ENCODE measurements at regions not wholly inside any gene's neighbourhood (a gene's known extent, or its start where the extent isn't known, plus 50 kb on each side); places are given as distances from the start of the nearest gene placed in this dataset.
"Not testable (repeated sequence)": the region's sequence is repeated elsewhere in the genome, so short reads cannot be mapped to it uniquely, and the experiment has no call there.

DNA sequence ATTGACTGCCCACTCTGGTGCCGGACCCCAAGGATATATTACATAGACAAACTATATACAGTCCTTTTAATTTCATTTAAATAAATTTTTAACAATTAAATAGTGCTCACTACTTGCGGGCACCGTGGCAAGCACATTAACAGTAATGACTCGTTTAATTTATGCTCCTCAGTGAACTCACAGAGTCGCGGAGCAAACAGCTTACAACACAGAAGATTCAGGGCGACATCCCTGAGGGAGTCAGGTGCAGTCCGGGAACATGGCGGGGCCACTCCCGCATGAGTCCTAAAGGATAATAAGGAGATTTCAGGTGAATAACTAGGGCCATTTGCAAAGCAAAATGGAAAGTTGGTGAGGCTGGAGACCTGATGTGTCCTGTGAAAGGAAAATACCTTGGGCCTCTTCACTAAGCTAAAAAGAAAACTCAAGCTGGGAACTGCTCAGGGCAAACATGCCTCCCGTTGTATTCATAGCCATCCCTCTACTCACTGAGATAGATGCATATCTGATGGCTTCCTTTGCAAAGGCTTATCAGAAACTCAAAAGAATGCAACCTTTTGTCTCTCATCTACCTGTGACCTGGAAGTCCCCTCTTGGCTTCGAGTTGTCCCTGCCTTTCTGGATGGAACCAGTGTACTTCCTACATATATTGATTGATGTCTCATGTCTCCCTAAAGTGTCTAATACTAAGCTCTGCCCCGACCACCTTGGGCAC is 125.6 kb downstream of the KLF6 start:
- no peak for DNase-seq (ENCODE audit: low read depth)

DNA sequence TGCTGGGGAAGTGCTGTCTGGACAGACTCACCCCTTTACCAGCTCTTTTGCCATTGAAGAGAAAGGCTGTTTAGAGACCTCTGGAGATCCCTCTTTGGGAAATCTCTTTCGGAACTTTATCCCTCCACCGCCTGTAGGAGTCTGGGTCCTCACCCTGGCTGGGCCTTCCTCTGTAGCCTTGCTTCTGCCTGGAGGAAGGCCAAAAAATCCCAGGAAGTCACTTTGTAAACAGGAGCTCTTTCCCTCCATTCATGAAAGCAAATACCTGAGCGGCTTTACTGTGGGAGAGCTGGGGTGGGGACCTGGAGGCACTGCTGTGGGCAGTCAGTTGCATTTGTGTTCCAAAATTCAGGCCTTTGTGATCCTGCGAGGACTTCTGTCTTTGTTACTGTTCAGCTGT is 126.2 kb downstream of the KLF6 start:
- no peak for DNase-seq (ENCODE audit: low read depth)

DNA sequence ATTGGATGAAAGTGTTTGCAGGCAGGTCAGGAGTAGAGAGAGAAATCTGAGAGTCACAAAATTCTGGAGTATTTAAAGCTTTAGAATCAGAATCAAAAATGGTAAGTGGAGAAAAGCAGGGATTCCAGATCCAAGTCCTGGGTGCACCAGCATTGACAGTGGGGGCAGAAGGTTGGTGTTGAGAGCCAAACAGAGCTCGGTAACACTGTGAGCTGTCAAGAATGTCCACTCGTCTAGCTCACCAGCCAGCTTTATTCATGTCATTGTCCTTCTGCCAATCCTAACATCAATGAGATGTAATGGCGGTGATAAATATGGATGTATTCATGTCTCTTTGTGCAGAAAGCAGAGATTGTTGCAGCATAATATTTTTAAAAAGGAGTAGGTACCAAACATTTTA is 128.8 kb downstream of the KLF6 start:
- no peak for DNase-seq (ENCODE audit: low read depth)

DNA sequence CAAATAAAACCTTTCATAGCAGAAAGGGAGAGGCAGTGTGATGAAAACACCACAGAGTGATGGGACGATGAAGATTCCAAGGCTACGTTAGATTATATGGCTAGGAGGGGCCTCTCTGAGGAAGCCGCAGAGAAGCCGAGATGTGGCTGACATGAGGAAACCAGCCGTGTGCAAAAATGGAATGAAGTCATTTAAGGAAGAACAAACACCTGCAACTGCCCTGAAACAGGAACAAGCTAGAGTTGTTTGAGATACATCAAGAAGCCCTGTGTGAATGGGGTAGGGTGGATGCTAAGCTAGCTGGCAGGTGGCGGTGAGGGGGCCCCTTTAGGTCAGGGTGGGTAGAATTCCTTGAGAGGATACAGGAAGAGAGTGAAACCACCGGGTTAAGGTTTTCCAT is 129.5 kb downstream of the KLF6 start:
- no peak for DNase-seq (ENCODE audit: low read depth)

DNA sequence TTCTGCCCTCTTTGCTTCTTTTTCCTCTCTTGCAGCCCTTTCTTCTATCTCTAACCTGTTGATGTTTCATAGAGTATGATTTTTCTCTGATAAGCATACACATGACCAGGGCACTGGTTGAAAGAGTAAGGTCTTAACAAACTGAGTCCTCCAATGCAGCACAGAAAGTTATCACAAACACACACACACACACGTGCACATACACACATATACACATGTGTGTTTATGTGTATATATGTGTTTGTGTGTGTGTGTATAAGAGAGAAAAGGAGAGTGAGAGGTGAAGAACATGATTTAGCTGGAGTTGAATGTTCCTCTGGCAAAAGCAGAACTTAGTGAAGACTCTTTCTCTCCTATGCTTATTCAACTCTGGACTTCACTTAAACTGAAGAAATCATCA is 130.0 kb downstream of the KLF6 start:
- no peak for DNase-seq (ENCODE audit: low read depth)

DNA sequence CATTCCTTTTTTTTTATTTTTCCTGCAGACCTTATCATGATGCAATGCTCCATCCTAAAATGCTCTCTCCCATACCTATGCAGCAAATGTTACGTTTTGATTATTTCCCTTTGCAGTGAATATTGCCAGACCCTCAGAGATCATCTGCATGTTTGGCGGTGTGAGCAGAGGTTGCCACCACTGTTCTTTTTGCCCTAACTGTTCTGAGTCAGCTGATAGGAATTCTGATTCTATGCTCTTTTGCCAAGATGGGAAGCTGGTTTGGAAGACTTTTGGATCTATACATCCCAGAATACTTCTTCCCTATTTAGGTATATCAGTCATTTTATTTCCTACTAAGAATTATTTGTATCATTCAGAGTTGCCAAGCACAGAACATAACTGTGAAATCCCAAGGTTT is 130.5 kb downstream of the KLF6 start:
- DNase-seq (ENCODE audit: low read depth) = no peak

DNA sequence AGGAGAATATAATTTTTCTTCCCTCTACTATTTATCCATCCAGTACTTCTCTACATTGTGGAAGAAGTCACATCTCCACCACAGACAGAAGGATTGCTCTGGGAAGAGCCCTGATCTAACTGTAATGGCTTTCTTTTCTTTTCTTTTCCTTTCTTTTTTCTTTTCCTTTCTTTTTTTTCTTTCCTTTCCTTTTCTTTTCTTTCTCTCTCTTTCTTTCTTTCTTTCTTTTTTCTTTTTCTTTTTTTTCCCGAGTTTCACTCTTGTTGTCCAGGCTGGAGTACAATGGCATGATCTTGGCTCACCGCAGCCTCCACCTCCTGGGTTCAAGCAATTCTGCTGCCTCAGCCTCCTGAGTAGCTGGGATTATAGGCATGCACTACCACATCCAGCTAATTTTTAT is 131.7 kb downstream of the KLF6 start:
- DNase-seq (ENCODE audit: low read depth) = not testable (repeated sequence)

DNA sequence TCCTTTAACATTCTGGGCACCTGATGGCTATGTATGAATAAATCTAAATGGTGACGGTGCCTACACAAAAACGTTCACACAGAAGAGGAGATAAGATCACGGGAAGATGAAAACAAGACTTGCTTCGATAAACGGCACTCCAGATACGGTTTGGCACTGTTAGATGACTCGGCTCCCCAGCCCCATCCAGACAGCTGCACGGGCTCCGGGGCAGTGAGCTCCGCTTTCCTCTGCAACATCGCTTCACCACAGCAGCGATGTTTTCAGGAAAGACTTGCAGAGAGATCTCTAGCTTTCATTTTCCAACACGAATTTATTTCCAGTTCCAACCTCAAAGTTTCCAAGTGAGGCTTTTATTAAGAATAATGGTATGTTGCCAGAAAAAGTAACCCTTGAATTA is 132.1 kb downstream of the KLF6 start:
- no peak for DNase-seq (ENCODE audit: low read depth)

DNA sequence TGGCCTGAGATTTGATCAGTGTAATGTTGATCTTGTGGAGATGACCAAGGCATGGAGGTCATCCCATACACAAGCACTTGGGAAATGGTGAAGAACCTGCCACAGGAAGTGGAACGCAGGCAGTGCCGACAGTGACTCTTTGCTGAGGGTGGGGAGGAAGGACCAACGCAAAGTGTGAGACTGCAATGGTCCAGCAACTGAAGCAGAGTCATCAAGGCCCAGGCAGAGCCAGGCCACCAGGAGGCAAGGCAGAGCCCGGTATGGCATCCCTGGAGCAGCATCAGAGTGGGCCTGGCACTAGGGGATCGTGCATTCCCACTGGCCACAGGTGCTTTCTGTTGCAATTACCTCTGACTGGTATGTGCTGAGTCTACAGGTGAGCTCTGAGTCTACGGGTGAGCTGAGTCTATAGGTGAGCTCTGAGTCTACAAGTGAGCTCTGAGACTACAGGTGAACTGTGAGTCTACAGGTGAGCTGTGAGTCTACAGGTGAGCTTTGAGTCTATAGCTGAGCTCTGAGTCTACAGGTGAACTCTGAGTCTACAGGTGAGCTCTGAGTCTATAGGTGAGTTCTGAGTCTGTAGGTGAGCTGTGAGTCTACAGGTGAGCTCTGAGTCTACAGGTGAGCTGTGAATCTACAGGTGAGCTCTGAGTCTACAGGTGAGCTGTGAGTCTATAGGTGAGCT is 132.9 kb downstream of the KLF6 start:
- DNase-seq (ENCODE audit: low read depth) = no peak

DNA sequence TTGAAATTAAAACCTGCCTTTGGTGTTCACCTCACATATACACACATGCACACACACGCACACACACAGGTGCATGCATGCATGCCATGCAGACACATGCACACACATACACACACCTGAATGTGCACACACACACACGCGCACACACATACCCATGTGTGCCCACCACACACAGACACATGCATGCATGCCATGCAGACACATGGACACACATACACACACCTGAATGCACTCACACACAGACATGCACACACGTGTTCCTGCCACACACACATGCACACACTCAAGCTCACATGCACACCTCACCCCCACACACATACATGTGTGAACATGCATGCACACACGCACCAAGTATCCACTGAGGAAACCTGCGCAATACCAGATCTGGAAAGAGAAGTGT is 136.4 kb downstream of the KLF6 start:
- no peak for DNase-seq (ENCODE audit: low read depth)

DNA sequence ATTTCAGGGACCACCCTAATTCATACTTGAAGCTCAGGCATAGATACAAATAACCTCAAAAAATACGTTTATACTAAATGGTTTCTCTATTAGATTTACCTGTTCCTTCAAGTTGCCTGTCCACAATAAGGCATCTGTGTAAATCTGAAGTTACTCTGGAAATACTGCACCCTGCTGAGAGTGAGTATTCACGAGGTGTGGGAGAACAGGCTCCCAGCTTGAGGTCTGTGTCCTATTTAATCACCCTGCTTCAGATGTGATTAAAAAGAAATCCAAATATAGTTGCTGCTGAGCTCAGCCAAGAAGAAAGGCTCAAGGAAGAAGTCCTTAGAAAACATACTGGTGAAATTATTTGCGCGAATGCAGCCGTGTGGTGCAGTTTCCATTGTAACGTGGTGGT is 136.8 kb downstream of the KLF6 start:
- DNase-seq (ENCODE audit: low read depth) = no peak

DNA sequence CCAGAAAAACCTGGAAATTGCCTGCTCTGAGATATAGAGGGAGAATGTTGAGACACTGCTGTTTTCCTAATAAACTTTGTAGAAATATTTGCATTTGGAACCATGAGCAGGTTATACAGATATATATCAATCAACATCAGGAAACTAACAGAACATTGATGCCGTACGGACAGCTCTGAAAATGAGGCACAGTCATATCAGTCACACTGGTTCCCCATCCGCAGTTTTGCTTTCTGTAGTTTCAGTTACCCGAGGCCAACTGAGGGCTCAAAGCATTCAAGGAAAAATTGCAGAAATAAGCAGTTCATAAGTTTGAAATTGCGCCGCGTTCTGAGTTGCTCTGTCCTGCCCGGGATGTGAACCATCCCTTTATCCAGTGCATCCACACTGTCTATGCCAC is 137.9 kb downstream of the KLF6 start:
- DNase-seq (ENCODE audit: low read depth) = no peak

DNA sequence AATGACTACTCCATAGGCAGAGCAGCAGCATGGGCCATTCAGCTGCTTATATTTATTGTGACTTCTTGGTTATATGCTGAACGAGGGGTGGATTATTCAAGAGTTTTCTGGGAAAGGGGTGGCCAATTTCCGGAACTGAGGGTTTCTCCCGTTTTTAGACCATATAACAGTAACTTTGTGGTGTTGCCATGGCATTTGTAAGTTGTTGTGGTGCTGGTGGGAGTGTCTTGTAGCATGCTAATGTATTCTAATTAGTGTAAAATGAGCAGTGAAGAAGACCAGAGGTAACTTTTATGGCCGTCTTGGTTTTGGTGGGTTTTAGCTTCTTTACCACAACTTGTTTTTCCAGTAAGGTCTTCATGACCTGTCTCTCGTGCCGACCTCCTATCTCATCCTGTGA is 139.6 kb downstream of the KLF6 start:
- no peak for DNase-seq (ENCODE audit: low read depth)

DNA sequence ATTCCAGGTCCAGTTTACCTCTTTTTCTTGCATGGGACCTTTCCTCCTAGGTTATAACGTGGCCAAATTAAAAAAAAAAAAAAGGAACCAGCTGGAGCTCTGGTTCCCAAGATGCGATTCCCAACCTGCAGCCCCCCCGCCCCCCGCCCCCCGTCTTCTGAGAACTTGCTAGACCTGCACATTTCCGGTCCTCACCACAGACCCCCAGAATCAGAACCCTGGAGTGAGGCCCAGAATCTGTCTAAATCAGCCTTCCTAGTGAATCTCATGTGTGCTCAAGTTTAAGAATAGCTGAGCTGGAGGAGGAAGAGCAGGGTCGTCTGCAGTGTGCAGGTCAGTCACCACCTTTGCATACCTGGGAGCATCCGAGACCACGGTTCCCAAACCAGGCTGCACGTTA is 144.2 kb downstream of the KLF6 start:
- no peak for DNase-seq (ENCODE audit: low read depth)

DNA sequence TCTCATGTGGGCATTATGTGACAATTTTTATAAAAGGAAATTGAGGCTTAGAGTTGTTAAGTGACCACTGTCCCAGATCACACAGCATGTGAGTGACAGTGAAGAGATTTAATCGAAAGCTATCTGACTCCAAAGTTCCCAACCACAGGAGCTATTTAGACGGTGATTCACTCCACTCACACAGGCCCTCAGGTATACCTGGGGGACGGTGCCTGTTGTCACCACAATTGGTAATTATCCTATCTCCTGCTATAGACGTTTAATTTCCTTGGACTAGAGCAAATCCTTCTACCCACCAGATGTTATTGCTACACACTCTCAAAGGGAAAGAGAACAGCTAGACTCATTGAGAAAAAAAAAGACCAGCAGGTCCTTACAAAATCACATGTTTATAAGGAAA is 145.5 kb downstream of the KLF6 start:
- no peak for DNase-seq (ENCODE audit: low read depth)

DNA sequence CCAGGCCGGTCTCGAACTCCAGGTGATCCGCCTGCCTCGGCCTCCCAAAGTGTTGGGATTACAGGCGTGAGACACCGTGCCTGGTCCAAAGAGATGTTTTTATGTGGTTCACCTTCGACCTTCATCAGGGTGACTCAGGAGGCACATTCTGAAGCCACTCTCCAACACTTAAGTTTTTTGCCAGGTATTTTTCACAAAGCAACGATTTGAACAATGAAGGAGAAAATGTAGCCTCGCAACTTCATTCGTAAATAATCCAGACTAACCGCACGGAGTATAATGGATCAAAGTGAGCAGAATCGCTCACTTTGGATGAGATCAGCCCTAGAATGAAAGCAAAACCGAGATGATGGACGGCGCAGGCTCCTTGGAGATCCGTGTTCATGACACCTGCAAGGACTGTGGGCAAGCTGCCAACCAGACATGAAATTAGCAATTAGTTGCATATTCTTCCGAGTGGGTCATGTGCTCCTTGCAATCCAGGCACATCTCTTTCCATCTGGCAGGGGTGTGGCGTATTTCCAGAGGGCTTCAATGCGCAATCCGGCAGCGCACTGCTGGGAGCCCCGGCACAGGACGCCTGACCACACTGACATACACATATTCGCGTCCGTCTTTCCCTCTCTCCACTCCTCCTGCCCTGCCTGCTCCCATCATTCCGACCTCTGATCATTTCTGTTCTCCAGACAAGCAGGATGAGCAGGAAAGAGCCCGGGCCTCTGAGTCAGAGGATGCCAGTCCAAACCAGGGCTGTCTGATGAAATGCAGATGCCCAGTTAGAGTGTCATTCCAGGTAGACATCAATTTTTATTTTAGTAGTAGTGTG is 148.4 kb downstream of the KLF6 start:
- DNase-seq (ENCODE audit: low read depth) = no peak

DNA sequence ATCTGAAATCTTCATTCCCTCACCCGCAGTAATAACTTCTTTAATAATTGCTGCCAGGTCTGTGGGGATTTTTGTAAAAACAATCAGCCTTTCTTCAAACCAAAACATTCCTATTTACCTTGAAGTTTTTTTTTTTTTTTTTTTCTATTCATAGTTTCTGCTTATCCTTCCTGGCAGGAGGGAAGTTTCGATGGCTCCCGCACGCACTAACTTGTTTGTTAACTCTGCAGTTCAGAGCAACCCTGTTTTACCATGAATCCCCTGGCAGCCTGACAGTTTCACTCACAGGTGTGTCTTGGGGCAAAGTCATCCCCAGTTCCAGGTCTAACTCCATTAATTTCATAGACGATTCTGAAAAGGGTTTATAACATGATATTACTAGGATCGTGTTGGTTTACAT is 149.3 kb downstream of the KLF6 start:
- DNase-seq (ENCODE audit: low read depth) = no peak

DNA sequence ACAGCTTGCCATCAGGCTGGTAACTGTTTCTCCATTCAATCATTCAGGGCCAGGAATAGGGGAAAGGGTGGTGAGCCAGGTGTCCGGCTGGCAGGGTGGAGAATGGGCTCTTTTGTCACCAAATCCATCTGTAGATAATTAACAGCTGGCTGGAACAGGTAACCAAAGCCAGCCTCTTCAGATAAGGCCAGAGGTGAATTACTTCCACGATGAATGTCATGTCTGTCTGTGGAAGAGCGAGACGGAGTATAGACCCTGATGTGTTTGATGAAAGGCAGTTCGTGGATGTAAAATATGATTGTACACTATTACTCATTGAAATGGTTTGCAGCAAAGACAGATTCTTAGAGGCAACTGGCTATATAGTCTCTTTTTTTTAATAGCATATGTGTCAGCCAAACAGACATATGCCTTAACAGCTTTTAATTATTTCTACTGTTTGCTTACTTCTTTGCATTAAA is 149.8 kb downstream of the KLF6 start:
- no peak for DNase-seq (ENCODE audit: low read depth)

DNA sequence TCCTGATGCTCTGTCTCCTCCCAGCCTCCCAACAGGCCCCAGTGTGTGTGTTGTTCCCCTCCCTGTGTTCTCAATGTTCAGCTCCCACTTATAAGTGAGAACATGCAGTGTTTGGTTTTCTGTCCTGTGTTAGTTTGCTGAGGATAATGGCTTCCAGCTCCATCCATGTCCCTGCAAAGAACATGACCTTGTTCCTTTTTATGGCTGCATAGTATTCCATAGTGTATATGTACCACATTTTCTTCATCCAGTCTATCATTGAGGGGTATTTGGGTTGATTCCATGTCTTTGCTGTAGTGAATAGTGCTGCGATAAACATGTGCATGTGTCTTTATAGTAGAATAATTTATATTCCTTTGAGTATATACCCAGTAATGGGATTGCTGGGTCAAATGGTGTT is 150.4 kb downstream of the KLF6 start:
- not testable (repeated sequence) for DNase-seq (ENCODE audit: low read depth)

DNA sequence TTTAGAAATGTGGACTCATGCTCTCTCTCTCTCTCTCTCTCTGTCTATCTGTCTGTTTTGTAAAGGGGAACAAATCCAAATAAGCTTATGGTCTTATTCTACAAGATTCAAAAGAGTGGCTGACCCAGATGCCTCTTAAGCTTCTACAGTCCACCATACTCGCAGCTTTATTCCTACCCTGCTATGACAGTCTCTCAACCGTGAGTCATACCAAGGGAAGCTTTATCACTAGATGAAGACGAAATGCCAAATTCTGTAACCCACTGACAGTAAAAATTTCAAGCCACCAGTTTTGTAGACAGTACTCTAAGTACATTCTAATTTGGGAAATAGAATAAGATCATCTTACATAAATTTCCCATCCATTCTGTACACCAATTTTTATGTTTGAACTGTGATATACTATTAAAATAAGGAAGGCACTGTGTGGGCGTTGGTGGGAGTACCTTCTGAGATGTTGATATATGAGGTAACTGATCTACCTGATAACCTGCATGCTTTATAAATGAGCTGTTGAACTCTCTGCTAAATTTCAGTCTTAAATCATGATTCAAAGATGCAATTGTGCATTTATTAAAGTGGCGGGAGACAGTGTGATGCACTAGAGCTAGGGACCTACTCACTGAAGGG is 153.2 kb downstream of the KLF6 start:
- DNase-seq (ENCODE audit: low read depth) = no peak

DNA sequence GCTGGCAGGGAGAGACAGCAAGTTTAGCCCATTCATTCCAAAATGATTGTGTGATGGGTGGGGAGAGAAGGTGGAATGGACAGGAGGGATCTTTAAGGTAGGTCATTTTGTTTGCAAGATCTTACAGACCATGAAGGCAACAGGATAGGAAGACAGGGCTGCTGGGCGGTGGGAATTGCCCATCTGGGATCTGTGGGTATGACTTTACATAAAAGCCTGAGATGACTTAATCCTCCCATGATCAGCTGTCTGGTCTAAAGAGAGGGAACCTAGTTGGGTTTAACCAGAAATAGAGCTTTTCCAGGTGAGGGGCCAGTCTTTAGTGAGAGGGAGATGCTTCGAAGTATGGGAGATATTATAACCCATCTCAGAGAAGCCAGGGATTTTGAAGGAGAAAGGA is 153.7 kb downstream of the KLF6 start:
- no peak for DNase-seq (ENCODE audit: low read depth)

DNA sequence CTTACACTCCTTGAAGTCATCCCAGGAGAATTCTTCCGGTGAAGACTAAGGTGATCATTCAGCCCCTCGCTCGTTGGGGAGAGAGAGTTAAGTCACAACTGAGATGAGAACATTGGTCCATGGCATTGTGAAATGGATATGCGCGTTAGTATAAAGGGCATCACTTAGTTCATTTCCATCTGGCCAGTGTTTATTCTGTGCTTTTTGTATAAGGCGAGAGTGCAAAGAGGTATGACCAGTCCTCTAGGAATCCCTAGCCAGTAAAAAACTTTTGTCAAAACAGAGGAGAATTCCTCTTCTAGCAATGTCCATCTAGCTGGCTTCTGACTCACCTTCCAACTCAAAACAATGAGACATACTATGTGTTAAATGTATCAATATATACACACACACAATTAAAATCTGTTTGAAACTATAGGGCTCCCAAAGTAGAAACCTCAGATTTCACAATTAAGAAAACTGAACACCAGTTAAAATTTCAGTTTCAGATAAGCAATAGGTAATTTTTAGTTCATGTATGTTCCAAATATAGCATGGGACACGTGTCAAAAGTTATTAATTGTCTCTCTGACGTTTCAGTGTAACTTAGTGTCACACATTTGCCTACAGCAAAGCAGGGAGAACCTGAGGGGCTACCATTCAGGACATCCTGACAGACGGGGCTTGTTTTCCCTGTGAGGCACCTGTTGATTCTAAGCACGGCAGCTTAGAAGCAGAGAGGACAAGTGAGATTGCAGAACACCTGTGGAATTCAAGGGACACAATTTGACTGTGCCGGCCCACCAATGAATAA is 158.9 kb downstream of the KLF6 start:
- DNase-seq (ENCODE audit: low read depth) = peak; percentile 59
